WI38 (cell line): ENCODE measurements at regions not wholly inside any gene's neighbourhood (a gene's known extent, or its start where the extent isn't known, plus 50 kb on each side); places are given as distances from the start of the nearest gene placed in this dataset.

ENCODE experiments used
- H3K4me3 ChIP-seq: 2 replicates; pipeline ENCODE4 v1.5.1; 2011; ENCODE audit warnings: low read depth, mild to moderate bottlenecking, control low read depth, low read length
- TF ChIP-seq, protein P1 (sequence below): IDR thresholded peaks from 2 replicates; pipeline ENCODE4 v1.5.1; 2012; ENCODE audit warnings: low read depth, mild to moderate bottlenecking, control low read depth, low read length

- TF ChIP-seq, protein P1, sequence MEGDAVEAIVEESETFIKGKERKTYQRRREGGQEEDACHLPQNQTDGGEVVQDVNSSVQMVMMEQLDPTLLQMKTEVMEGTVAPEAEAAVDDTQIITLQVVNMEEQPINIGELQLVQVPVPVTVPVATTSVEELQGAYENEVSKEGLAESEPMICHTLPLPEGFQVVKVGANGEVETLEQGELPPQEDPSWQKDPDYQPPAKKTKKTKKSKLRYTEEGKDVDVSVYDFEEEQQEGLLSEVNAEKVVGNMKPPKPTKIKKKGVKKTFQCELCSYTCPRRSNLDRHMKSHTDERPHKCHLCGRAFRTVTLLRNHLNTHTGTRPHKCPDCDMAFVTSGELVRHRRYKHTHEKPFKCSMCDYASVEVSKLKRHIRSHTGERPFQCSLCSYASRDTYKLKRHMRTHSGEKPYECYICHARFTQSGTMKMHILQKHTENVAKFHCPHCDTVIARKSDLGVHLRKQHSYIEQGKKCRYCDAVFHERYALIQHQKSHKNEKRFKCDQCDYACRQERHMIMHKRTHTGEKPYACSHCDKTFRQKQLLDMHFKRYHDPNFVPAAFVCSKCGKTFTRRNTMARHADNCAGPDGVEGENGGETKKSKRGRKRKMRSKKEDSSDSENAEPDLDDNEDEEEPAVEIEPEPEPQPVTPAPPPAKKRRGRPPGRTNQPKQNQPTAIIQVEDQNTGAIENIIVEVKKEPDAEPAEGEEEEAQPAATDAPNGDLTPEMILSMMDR, result no peak
Measured at GRCh38 chr18:28468901-28469300, 292.0 kb upstream of the CDH2 start.

DNA sequence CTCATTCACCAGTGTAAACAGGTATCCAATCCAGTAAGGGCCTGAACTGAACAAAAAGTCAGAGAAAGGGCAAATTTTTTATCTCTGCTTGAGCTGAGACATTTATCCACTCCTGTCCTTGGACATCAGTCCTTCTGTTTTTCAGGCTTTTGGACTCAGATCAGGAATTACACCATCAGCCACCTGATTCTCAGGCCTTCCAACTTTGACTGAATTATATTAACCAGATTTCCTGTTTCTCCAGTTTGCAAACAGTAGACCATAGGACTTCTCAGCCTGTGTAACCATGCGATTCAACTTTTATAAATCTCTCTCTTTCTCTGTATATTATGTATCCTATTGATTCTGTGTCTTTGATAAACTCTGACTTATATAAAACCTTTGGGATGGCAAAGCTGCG, 289.3 kb upstream of the CDH2 start:
- no peak overlapping the region for H3K4me3 ChIP-seq
- TF ChIP-seq, protein P1, result no peak

More at GRCh38 chr18:28468901-28469300, 292.0 kb upstream of the CDH2 start:
- no peak overlapping the region for H3K4me3 ChIP-seq

GRCh38 chr18:28459587-28459986, 282.7 kb upstream of the CDH2 start:
- no peak overlapping the region for H3K4me3 ChIP-seq
- TF ChIP-seq, protein P1, result no peak

GRCh38 chr18:28458751-28459150, 281.8 kb upstream of the CDH2 start:
- no peak overlapping the region for H3K4me3 ChIP-seq
- TF ChIP-seq, protein P1, result no peak

GRCh38 chr18:28457784-28458183, 280.9 kb upstream of the CDH2 start:
- TF ChIP-seq, protein P1, result no peak
- H3K4me3 ChIP-seq, result no peak overlapping the region

- TF ChIP-seq, protein P1, result no peak
- no peak overlapping the region for H3K4me3 ChIP-seq
Measured at GRCh38 chr18:28455971-28456370, 279.0 kb upstream of the CDH2 start.

- H3K4me3 ChIP-seq, result no peak overlapping the region
- TF ChIP-seq, protein P1, result no peak
Measured at GRCh38 chr18:28439870-28440269, 262.9 kb upstream of the CDH2 start.
